ENCODE measurements at regions not wholly inside any gene's neighbourhood (a gene's known extent, or its start where the extent isn't known, plus 50 kb on each side); places are given as distances from the start of the nearest gene placed in this dataset.

- TF ChIP-seq CTCF (IDR thresholded peaks at IDR 0.05) (no peak), POLR2A (IDR thresholded peaks at IDR 0.05) (no peak)
Observed at GRCh38 chr5:51983161-51983560, 599.9 kb downstream of the ISL1 start.

All from thyroid gland (tissue), 4 donors.